Testis (tissue), 2 donors: ENCODE measurements at regions not wholly inside any gene's neighbourhood (a gene's known extent, or its start where the extent isn't known, plus 50 kb on each side); places are given as distances from the start of the nearest gene placed in this dataset.

Experiments used
- CTCF ChIP-seq, 3 experiments: fragments of 450-650 bp in 2 of 3; fragments of 200-600 bp in 1 of 3; sonication (generic) in 1 of 3; IDR thresholded peaks; one replicate each; pipeline ENCODE4 v1.5.1; 2016 to 2019; ENCODE audit warnings: antibody characterized with exemption in 3 of 3, mild to moderate bottlenecking in 2 of 3, moderate library complexity in 1 of 3
- POLR2A ChIP-seq: fragments of 450-650 bp; IDR thresholded peaks from one replicate; pipeline ENCODE4 v1.6.1; 2017; ENCODE audit warnings: antibody characterized with exemption, mild to moderate bottlenecking, moderate library complexity

GRCh38 chr2:35688309-35688708 lies 667.3 kb upstream of the CRIM1 start:
- no peak for TF ChIP-seq CTCF (IDR thresholded peaks at IDR 0.05)
- no peak for TF ChIP-seq POLR2A
